GM12878 (cell line): ENCODE measurements at regions not wholly inside any gene's neighbourhood (a gene's known extent, or its start where the extent isn't known, plus 50 kb on each side); places are given as distances from the start of the nearest gene placed in this dataset.

Experiments used
- ASH2L ChIP-seq: fragments of 300-600, 200-600 bp; sonication (generic); IDR thresholded peaks from 2 replicates; pipeline ENCODE4 v1.6.1; 2017; ENCODE audit warnings: low read depth, mild to moderate bottlenecking, borderline replicate concordance
- ATF7 ChIP-seq: fragments of 450-650 bp; IDR thresholded peaks from 2 replicates; pipeline ENCODE4 v1.6.1; 2016; ENCODE audit warnings: low read depth, mild to moderate bottlenecking
- CHD2 ChIP-seq: IDR thresholded peaks from 2 replicates; pipeline ENCODE4 v1.6.1; 2011; ENCODE audit warnings: low read depth, low read length, improper control_type of control experiment, borderline replicate concordance
- CTCF ChIP-seq, 3 experiments: IDR thresholded peaks in 2 of 3; conservative IDR thresholded peaks in 1 of 3; 2 replicates each; pipeline ENCODE4 v1.5.1; 2011; ENCODE audit warnings: low read depth in 3 of 3, low read length in 3 of 3, mild to moderate bottlenecking in 3 of 3, control low read depth in 2 of 3, moderate library complexity in 2 of 3, inconsistent platforms in 1 of 3, mixed read lengths in 1 of 3; ENCODE audit not compliant: control insufficient read depth in 2 of 3, insufficient read depth in 1 of 3; ENCODE audit errors: extremely low read depth in 1 of 3
- ESRRA ChIP-seq: IDR thresholded peaks from 2 replicates; pipeline ENCODE4 v1.6.1; 2012; ENCODE audit warnings: mild to moderate bottlenecking, low read length, improper control_type of control experiment
- GABPA ChIP-seq: IDR thresholded peaks from 2 replicates; pipeline ENCODE4 v1.6.1; 2014; ENCODE audit warnings: antibody characterized with exemption, low read depth, mild to moderate bottlenecking, inconsistent platforms
- HCFC1 ChIP-seq: fragments of 150-350 bp; IDR thresholded peaks from 2 replicates; pipeline ENCODE4 v1.6.1; 2014; ENCODE audit warnings: low read length
- KDM1A ChIP-seq: fragments of 200-600 bp; sonication (generic); IDR thresholded peaks from 2 replicates; pipeline ENCODE4 v1.6.1; 2016; ENCODE audit warnings: borderline replicate concordance
- MEF2A ChIP-seq: IDR thresholded peaks from 2 replicates; pipeline ENCODE4 v1.6.1; 2011; ENCODE audit warnings: low read depth, mild to moderate bottlenecking, low read length, moderate library complexity; ENCODE audit not compliant: insufficient read depth
- MYB ChIP-seq: fragments of 150-350 bp; IDR thresholded peaks from 2 replicates; pipeline ENCODE4 v1.6.1; 2014; ENCODE audit warnings: mild to moderate bottlenecking, low read depth, low read length, borderline replicate concordance
- POLR2A ChIP-seq: IDR thresholded peaks from 2 replicates; pipeline ENCODE4 v1.6.1; 2011; ENCODE audit warnings: low read depth, mild to moderate bottlenecking, low read length
- POLR2AphosphoS5 ChIP-seq: IDR thresholded peaks from 2 replicates; pipeline ENCODE4 v1.6.1; 2011; ENCODE audit warnings: mild to moderate bottlenecking, low read length, inconsistent platforms
- SREBF1 ChIP-seq: IDR thresholded peaks from 2 replicates; pipeline ENCODE4 v1.6.1; 2012; ENCODE audit warnings: mild to moderate bottlenecking, low read length
- ZNF274 ChIP-seq: IDR thresholded peaks from one replicate; pipeline ENCODE4 v1.8.0; 2011; ENCODE audit not compliant: insufficient read length, insufficient read depth

DNA sequence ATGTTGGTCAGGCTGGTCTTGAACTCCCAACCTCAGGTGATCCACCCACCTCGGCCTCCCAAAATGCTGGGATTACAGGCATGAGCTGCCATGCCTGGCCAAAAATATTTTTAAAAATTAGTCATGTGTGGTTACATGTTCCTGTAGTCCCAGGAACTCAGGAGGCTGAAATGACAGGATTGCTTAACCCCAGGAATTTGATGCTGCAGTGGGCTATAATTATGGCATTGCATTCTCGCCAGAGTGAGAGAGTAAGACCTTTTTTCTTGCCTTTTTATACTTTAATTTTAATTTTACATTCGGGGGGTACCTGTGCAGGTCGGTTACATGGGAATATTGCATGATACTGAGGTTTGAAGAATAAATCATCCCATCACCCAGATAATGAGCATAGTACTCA lies 86.6 kb upstream of the ZNF92 start:
- TF ChIP-seq ATF7 (no peak), GABPA (no peak), ASH2L (no peak), HCFC1 (no peak), CTCF (IDR thresholded peaks at IDR 0.05 in 2 of 3, conservative IDR thresholded peaks at IDR 0.05 in 1 of 3; ENCODE audit: control insufficient read depth in 2 of 3, extremely low read depth in 1 of 3, insufficient read depth in 1 of 3, low read depth in 3 of 3, low read length in 3 of 3) (no peak), ZNF274 (no peak), POLR2AphosphoS5 (no peak), ESRRA (no peak), CHD2 (no peak), MEF2A (no peak), SREBF1 (no peak), KDM1A (no peak), MYB (no peak), POLR2A (no peak)
